Right forelimb (tissue), 1 donor: ENCODE measurements at regions not wholly inside any gene's neighbourhood (a gene's known extent, or its start where the extent isn't known, plus 50 kb on each side); places are given as distances from the start of the nearest gene placed in this dataset.

Source experiments
- DNase-seq: peaks from one replicate; pipeline ENCODE4 v3.0.0-alpha.2; 2018

DNA sequence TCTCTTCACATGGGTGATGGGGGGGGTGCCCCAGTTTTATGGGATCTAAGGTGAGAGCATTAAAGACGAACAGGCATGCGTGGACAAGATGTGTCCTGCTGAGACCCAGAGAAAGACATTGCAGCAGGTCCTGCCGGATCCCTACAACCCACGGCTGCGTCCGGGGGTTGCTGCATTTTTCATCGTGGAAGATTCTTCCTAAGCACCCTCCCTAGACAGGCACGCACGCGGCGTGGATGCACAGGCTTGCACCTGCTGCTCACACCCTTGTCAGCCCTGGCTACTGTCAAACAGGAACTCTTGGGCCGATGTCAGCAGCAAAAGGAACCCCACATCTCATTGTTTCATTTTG, 280.6 kb upstream of the RTL1 start:
- DNase-seq = peak; percentile 43

DNA sequence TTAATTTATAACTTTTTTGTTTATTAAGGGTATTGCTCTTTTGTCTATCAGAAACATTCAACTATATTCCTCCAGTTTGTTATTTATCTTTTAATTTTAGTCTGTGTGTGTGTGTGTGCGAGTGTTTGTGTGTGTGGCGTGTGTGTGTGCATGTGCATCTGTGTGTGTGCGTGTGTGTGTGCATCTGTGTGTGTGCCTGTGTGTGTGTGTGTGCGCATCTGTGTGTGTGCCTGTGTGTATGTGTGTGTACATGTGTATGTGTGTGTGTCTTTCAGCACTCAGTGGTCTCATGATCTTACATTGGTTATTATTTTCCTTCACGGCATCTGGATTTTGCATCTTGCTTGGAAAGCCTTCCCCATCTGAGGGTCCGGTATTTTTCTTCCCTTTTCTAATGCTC, 281.1 kb upstream of the RTL1 start:
- DNase-seq = peak; percentile 41

DNA sequence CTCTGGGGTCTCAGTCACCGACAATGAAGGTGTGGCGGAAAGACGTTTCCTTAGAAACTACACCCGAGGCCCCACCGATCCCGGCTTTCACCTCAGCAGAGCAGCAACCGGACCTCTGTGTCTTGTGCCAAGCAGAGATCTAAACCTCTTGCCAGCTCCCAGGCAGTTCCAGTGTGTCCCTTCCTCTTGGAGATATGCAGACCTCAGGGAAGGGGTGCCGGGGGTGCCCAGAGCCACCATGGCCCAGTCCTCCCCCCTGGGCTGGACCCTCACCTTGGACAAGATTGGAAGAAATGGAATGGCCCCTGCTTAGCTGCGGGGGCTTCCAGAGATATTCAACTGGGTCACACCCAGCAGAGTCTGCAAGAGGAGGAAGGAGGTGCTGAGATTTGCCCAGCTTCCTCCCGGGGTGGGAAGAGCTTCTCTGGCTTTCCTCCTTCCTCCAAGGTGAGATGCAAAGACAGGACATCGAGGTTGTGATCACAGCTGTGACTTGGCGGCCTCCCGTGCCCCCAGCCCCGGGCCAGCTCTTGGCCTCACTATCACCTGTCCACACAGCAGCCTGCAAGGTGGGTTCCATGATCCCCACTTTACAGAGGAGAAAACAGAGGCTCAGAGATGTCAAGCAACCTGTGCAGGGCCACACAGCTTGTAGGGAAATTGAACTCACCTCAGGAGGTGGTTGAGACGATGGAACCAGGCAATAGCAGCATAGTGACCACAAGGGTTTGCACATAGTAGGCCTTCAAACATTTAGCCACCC, 281.7 kb upstream of the RTL1 start:
- peak; percentile 45 for DNase-seq

DNA sequence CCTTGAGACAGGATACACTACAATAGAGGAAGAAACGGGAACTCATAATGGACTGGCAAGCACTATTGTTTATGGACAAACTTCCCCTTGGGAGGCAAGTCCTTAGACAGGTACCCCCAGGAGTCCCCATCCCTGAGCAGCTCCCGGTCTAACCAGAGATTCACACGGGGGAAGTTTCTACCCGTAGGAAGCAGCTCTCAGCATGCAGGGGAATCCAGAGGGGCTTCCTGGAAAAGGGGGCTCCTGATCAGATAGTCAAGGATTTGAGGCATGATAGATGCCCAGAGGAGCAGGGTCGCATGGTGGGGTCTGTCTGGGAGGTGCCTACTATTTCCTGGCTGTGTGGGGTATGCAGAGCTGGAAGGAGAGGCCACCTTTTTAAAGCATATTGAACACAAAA, 282.4 kb upstream of the RTL1 start:
- DNase-seq = no peak

DNA sequence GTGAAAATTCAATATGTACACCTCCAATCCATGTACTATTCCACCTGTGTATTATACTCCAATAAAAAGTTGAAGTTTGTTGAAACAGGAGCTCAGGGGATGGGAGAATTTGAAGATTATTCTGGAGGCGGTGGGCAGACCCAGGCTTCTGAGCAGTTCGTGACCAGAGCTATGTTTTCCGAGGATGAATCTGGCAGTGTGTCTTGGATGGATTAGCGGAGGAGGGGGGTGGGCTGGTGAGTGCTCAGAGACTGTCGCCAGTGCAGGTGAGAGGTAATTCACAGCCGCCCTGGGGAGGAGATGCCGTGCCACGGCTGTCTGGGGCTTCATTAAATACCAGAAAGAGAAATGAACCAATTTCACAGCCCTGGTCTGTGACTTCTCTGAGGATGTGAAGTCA, 283.0 kb upstream of the RTL1 start:
- DNase-seq = no peak

DNA sequence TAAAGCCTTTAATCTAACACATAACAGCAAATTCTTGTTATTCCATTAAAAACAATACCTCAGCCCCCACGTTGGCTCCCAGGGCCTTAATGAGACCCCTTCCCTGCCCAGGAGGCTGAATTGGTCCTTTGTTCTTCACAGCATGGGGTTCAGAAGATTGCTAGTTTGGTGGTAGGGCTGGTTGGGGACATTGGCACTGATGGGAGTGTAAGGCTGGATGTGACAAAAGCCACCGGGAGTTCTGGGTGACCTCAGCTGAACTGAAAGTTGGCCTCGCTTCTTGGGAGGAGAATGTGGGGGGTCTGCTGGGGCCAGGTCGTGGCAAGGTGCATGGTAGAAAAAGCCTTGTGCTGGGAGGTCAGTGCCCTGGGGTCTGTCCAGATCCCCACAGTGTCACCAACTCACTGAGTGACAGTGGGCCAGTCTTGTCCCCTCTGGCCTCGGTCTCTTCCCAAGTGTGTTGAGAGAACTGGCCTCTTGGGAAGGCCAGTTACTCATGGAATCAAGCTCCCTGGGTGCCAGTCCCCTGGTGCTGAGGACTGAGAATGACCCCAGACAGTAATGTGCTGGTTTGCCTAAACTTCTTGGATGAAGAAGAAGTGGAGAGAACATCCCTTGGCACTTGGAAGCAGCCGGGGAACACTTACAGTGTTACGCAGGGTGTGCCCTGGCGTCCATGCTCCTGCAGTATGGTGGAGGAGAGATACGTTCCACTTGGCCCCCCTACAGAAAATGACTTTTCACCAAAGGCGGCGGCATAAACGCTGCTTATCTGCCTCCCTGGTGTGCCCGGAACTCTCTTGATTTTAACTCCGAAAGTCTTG, 283.7 kb upstream of the RTL1 start:
- no peak for DNase-seq

DNA sequence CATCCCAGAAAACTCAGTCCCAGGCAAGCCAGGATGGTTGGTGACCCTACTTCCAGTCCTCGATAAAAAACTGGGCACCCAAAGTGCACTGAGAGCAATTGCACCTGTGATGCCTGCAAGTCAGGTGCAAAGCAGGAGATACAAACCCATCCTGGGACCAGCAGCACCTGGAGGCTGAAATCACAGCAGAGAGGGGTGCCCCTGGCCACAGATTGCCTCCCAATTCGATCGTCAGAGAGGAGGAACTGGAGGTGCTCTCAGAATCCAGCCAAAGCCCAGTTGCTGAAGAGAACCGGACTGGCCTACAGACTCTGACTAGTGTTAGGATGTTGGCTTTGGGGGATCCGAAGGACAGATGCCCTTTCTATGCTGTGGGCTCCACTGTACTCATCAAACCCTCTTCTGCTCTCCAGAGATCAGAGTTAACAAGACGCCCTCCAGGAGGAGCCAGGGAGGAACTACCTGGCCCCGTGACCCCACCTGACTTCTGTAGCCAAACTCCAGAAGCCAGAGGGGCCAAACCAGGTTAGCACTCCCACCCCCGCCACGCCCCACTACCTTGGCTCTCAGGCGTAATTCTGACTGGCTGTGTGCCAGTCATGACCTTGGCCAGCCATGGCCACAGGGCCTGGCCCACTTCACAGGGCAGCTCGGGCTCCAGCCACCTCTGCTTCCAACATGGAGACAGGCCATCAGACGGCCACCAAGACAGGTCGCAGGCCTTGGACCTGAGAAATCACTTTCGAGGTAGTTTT, 284.5 kb upstream of the RTL1 start:
- peak; percentile 37 for DNase-seq

DNA sequence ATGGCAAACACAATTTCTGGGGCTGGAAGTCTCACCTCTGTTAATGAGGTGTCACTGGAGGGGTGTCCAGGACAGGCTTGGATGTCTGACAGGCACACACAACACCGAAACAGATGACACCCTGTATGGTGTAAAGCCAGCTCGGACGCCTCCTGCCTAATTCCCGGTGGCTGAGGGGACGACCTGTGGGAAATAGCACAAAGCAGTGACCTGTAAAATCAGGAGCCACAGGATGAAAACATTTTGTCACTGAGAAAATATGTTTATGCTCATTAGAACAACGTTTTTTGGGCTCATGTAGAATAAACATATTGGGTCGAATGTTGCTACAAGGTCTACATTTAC, 285.0 kb upstream of the RTL1 start:
- DNase-seq = no peak

DNA sequence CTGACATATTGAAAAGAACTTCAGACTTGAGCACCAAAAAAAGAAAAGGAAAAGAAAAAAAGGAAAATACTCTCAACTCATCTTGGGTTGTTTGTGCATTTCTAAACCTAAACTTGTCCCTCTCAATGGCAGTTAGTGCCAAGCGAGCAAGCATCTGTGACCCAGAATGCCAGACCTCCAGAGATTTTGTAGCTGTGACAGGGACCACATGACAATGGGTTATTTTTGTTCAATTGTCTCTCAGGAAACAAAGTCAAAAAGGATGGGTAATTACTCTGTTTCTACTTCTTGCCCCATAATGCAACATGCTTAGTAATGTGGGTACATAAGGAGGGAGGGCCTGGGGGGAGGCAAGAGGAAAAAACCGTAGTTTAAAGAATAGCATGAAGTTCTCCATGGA, 285.7 kb upstream of the RTL1 start:
- no peak for DNase-seq

DNA sequence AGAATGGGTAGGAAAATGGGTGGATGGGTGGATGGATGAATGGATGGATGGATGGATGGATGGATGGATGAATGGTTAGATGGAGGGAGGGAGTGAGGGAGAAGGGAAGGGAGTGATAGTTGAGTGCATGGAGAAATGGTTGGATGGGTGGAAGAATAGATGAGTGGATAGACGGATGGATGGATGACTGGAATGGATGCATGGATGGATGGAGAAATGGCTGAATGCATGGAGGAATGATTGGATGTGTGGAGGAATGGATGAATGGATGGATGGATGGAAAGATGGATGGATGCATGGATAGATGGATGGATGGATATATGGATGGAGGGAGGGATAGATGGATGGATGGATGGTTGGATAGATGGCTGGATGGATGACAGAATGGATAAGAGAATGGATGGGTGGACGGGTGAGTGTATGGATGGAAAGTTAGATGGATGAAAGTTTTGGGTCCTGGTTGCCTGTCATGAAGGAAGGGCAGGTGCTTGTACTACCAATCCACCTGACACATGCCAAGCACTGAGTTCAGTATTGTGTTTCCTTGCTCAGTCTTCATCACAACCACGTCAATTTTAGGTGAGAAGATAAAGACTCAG, 286.5 kb upstream of the RTL1 start:
- DNase-seq = no peak

DNA sequence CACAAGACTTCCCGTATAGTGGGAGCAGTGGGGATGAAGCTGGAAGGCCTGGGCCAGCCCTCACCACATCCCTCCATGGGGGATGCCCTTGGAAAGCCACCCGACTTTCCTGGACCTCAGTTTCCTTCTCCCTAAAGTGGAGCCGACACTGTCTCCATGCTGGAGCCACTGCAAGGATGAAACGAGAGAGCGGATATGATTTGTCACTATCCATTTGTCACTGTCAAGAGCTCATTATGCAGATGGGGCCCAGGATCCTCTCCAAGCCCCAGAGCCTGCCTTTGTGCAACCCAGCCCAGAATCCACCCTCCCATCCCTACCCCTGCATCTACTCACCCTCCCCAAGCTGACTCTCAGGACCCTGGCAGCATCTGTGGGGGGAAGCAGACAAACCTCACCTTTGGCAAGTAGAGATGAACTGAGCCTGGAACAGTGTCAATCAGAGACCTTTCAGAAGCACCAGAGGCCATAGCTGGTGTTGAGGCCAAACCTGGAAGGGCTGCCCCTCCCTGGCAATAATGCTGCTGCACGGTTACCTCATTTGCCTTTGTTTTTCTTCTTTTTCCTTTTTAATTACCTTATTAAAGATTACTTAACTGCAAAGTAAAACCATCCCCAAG, 287.7 kb upstream of the RTL1 start:
- peak; percentile 26 for DNase-seq

DNA sequence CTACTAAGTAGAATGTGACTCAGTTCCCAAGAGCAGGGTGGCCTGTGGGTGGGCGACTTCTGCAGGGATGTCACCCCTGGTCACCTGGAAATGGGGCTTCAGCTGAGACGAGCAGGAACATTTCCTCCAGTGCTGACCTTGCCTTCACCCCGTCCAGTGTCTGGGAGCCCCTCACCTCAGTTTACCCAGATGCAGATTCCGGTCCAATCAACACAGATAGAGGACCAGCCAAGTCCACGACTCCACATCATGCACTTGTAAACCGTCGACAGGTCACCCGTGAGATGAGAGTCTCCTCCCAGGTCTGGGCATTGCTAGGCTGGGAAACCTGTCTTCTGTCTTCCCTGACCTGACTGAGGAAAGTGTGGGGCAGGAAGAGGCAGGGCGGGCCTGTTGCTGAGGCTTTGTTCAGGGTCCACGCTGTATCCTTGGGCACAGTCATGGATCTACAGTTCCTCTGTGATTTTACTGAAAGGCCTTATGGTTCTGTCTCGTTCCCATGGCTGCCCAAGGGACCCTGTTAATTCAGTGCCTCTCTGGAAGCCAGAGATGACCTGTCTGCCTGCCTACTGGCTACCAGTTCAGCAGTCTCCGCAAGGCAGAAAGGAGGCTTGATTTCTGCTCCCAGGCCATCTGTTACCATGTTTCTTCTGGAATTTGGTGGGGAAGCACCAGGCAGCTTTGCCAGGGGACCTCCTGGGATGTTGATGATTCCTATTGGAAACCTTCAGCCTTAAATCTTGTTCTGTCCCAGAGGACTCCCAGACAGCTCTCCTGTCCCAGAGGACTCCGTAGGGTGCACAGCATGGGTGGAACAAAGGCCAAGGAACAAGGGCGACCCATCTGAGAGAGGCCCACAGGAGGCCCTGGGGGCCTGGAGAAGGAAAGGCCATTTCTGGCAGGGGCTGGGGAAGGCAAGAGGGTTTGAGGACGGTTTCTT, 288.5 kb upstream of the RTL1 start:
- peak; percentile 27 for DNase-seq

DNA sequence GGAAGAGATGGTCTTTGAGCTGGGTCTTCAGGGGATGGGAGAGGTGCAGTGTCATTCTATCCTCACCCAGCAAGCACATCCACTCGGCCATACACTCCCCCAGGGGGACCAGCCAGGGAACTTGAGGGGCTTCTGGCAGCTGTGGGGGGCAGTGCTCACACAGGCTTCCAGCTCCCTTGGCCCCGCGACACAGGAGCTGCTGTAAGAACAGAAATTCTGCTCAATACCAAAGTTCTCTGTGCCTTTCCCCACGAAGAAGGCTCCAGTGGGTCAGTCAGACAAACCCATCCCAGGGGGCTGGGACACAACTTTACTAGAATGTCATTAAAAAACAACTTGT, 289.1 kb upstream of the RTL1 start:
- DNase-seq = peak; percentile 41

DNA sequence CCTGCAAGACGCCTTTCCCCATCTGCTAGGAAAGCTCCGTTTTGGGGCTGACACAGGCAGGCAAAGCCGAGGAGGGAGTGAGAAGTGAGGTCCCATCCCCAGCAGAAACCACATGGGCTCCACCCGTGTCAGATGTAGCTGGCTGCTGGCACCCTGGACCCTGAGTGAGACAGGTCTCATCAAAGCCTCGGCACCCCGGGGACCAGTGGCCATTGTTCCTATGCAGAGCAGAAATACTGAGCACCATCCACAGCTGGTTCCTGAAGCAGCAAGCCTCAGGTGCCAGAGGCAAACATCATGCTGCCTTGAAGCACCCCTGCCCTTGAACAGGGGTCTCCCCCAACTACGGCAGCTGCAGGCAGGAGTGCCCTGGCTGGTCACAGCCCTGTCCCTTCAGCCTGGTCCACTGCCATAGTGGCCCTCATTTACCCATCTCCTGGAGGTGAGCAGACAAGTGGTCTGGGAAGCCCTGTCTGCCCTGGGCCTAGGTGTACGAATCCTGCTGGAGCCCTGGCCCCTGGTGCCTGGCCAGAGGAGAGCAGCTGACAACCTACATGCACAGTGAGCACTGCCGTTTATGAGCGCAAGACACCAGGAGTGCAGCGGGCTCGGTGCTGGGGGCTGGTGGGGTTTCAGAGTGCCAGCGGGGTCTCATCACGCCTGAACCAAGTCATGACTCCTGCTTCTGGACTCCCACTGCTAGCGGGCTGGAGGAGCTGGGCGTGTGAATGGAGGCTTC, 289.8 kb upstream of the RTL1 start:
- DNase-seq = peak; percentile 37

DNA sequence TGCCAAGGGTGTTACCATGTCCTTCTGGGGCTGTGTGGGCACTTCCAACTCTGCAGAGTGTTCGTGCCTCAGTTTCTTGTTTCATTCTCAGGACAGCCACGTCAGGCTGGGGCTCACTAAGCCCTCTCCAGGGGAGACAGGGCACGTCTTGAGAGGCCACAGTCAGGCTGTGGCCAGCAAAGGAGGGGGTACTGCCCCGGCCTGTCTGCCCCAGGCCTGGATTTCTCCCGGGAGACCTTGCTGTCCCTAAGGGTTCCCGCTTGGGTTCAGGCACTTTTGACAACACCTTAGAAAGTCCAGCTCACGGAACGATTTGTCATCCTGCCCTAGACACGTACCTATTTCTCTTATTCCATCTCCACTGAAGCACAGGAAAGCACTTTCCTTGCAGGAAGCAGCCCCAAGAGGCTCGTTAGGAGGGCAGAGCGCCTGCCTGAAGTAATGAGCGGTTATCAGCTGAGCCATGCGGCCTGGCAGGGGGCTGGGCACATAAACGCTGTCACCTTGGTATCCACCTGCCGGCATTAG, 290.4 kb upstream of the RTL1 start:
- DNase-seq = no peak

DNA sequence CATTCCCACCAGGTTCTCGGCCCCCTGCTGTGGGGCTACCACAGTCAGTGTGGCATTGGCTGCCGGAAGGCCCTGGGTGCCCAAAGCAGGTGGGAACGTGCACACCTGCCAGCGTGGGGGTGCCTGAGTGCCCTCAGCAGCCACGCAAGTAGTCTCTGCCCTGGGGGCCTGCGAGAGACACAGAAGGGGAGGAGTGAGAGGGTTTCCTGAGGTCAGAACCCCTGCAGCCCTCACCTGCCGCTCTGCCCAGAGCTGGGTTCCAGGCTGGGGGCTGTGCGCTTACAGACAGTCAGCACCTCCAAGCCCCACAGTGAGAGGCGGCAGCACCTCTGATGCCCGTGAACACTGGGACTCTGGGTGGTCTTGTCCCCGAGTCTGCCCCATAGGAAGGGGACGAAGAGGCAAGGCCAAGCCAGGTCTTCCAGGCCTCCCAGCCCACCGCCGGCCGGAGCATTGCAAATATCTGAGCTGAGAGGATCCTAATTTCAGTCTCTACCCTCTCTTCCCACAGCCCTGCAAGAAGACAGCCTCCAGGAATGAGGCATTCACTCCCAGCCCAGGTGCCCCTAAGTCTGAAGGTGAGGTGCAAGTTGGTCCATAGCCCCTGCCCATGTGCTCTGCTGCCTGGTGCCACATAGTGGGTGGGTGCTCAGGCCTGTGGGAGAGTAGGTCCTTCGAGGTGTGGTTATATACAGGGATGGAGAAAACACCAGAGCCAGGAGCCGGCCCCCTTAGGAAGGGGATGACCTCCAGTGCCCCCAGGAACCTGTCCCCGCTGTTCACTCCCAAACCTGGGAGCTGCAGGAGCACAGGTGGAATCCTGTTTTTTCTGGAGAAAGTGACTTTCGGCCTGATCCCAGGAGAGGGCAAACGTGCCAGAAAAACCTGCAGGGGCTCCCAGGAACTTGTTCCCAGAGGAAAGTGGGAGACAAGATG, 291.1 kb upstream of the RTL1 start:
- peak; percentile 36 for DNase-seq

DNA sequence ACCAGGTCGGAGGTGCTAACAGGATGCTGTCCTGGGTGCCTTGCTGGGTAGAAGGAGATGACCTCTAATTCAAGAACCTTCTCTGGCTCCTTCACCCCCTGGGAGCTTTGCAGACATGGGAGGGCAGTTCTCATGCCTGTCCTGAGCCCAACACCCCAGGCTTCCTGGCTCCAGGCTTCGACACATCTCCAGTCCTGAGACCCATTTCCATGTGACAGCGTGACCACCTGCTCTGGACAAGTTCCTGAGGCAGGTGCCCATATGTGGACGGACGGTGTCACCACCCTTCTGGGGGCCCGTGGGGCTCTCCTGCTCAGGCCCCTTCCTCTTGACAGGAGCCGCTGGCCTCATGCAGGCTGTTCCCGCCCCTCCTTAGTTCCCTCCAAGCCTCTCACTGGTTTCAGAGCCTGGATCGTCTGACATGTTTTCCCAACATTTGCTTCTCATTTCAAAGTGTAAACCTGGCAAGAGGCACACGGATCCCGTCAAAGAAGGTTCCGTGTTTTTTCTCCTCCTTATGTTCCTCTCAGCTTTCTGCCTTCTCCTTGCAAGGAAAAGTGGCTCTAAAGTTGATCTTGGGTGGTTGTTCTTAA, 291.9 kb upstream of the RTL1 start:
- DNase-seq = peak; percentile 47

DNA sequence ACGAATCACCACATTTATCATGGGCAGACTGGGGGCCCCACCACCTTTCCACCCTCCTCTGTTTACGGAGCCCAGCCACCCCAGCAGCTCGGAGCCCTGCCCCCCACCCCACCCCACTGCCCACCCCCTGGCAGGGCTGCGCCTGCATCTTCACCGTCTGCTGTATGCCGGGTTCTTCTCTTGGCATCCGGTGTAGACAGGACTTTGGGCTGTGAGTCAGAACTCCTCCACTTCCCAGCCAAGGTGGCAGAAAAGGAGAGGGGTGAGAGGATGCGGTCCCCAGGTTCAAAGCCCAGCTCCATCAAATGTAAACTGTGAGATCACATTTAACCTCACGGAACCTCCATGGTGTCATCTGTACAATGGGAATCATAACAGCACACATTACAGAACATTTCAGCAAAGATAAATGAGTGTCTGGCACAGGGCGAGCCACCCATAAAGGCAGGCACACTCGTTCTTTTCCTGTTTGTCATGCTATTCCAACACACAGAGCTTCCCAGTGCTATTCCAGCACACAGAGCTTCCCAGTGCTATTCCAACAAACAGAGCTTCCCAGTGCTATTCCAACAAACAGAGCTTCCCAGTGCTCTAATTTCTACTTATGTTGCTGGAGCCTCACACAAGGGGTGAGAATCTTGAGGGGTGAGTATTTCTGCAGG, 292.7 kb upstream of the RTL1 start:
- peak; percentile 36 for DNase-seq
